Caco-2 (cell line): ENCODE measurements at regions not wholly inside any gene's neighbourhood (a gene's known extent, or its start where the extent isn't known, plus 50 kb on each side); places are given as distances from the start of the nearest gene placed in this dataset.
A peak's percentile ranks its signal among the peaks of the same experiment; 100 is the strongest.

Experiments used
- BruUV-seq: library from RNA; stranded (reverse); fragments of 400-500 nt; replicated peaks from 2 replicates; lab custom pipeline; 2021; lab: Mats Ljungman, UMichigan
- CTCF ChIA-PET: fragments of 300-600 bp; sonication (Branson Sonifier 250); formaldehyde crosslinking; loops from one replicate; lab custom pipeline; 2022; ENCODE audit warnings: antibody characterized with exemption; lab: Charles Lee
- POLR2A ChIA-PET: fragments of 300-600 bp; sonication (Branson Sonifier 250); formaldehyde crosslinking; loops from one replicate; lab custom pipeline; 2022; ENCODE audit warnings: antibody characterized with exemption; lab: Charles Lee
- DNase-seq, 2 experiments: peaks; one replicate each; pipeline versions ENCODE4 v3.0.0 to v3.0.0-alpha.2; 2020 to 2022
- H3K27me3 ChIP-seq: replicated peaks from 2 replicates; pipeline ENCODE4 v1.6.0; 2011; ENCODE audit warnings: low read length; ENCODE audit not compliant: control insufficient read depth, insufficient read depth
- H3K36me3 ChIP-seq: 2 replicates; pipeline ENCODE4 v1.5.1; 2011; ENCODE audit warnings: low read length; ENCODE audit not compliant: control insufficient read depth, insufficient read depth
- H3K4me1 ChIP-seq: fragments of 250-450 bp; sonication (Bioruptor Pico); 2 replicates; pipeline ENCODE4 v1.5.1; 2020; ENCODE audit warnings: mild to moderate bottlenecking
- H3K4me3 ChIP-seq: 2 replicates; pipeline ENCODE4 v1.5.1; 2011; ENCODE audit warnings: low read depth, mild to moderate bottlenecking, control low read depth, low read length
- H3K9me3 ChIP-seq: fragments of 250-450 bp; sonication (Bioruptor Pico); 2 replicates; pipeline ENCODE4 v1.5.1; 2020; ENCODE audit warnings: mild to moderate bottlenecking, moderate library complexity
- H3K27ac Mint-ChIP-seq: one replicate; pipeline ENCODE4 v1.8.0; 2022; ENCODE audit warnings: mixed read lengths; ENCODE audit not compliant: unreplicated experiment
- H3K27me3 Mint-ChIP-seq: one replicate; pipeline ENCODE4 v1.8.0; 2022; ENCODE audit warnings: mixed read lengths; ENCODE audit not compliant: insufficient read depth, unreplicated experiment
- H3K36me3 Mint-ChIP-seq: one replicate; pipeline ENCODE4 v1.8.0; 2022; ENCODE audit warnings: mild to moderate bottlenecking, mixed read lengths; ENCODE audit not compliant: insufficient read depth, unreplicated experiment
- H3K4me1 Mint-ChIP-seq: one replicate; pipeline ENCODE4 v1.8.0; 2022; ENCODE audit warnings: low read depth, mixed read lengths; ENCODE audit not compliant: unreplicated experiment
- H3K4me3 Mint-ChIP-seq: one replicate; pipeline ENCODE4 v1.8.0; 2022; ENCODE audit warnings: mild to moderate bottlenecking, moderate library complexity, mixed read lengths; ENCODE audit not compliant: unreplicated experiment
- H3K9me3 Mint-ChIP-seq: one replicate; pipeline ENCODE4 v1.8.0; 2022; ENCODE audit warnings: mixed read lengths; ENCODE audit not compliant: unreplicated experiment
- CTCF ChIP-seq, 2 experiments: fragments of 200-600 bp in 1 of 2; IDR thresholded peaks; 1 replicate in 1 of 2; 2 replicates in 1 of 2; pipeline versions ENCODE4 v1.5.1 to v1.8.0; 2011 to 2022; ENCODE audit warnings: antibody characterized with exemption in 1 of 2, control low read depth in 1 of 2, inconsistent platforms in 1 of 2, low read depth in 1 of 2, low read length in 1 of 2, mild to moderate bottlenecking in 1 of 2, moderate library complexity in 1 of 2; ENCODE audit not compliant: insufficient read depth in 1 of 2, severe bottlenecking in 1 of 2, unreplicated experiment in 1 of 2
- intact Hi-C: fragments of 100-400 bp; cut with micrococcal nuclease; formaldehyde crosslinking; loops from one replicate; pipeline ENCODE4 v1.10.0; 2022; ENCODE audit not compliant: unreplicated experiment

- Histone ChIP-seq H3K27me3 (no peaks in the 10 kb centered on the region), H3K4me1 (peaks cover 11% of the 10 kb centered on the region), H3K4me3 (no peak overlapping the region), H3K9me3 (no peaks in the 10 kb centered on the region), H3K36me3 (no peaks in the 10 kb centered on the region)
- Mint-ChIP-seq H3K27me3 (no peaks in the 10 kb centered on the region), H3K4me1 (peaks cover 19% of the 10 kb centered on the region), H3K27ac (no peak overlapping the region), H3K9me3 (no peaks in the 10 kb centered on the region), H3K36me3 (no peaks in the 10 kb centered on the region), H3K4me3 (no peak overlapping the region)
- ChIA-PET CTCF (no interaction called here), POLR2A (no interaction called here)
- BruUV-seq = no TSS peak
- no peak for DNase-seq
- no peak for TF ChIP-seq CTCF (IDR thresholded peaks at IDR 0.05; ENCODE audit: insufficient read depth in 1 of 2, low read depth in 1 of 2, low read length in 1 of 2, severe bottlenecking in 1 of 2, unreplicated experiment in 1 of 2)
- intact Hi-C loops = no loop called here
These were observed 155.9 kb downstream of the DLEU7 start for GRCh38 chr13:50687545-50687944.

GRCh38 chr13:50690006-50690405 is 153.5 kb downstream of the DLEU7 start:
- Mint-ChIP-seq H3K36me3 (no peaks in the 10 kb centered on the region), H3K27ac (no peak overlapping the region), H3K9me3 (no peaks in the 10 kb centered on the region), H3K27me3 (no peaks in the 10 kb centered on the region), H3K4me1 (peaks cover 21% of the 10 kb centered on the region), H3K4me3 (no peak overlapping the region)
- intact Hi-C loops = no loop called here
- Histone ChIP-seq H3K4me1 (peaks cover 11% of the 10 kb centered on the region), H3K9me3 (no peaks in the 10 kb centered on the region), H3K4me3 (no peak overlapping the region), H3K27me3 (no peaks in the 10 kb centered on the region), H3K36me3 (no peaks in the 10 kb centered on the region)
- POLR2A ChIA-PET = no interaction called here
- TF ChIP-seq CTCF (IDR thresholded peaks at IDR 0.05; ENCODE audit: insufficient read depth in 1 of 2, low read depth in 1 of 2, low read length in 1 of 2, severe bottlenecking in 1 of 2, unreplicated experiment in 1 of 2) = no peak
- no peak for DNase-seq
- CTCF ChIA-PET = no interaction called here
- no TSS peak for BruUV-seq

GRCh38 chr13:50691176-50691680 is 152.3 kb downstream of the DLEU7 start:
- no TSS peak for BruUV-seq
- intact Hi-C loops = no loop called here

More at GRCh38 chr13:50691176-50691680, 152.3 kb downstream of the DLEU7 start:
- Mint-ChIP-seq H3K27me3 (no peaks in the 10 kb centered on the region), H3K4me3 (no peak overlapping the region), H3K27ac (no peak overlapping the region), H3K4me1 (peaks cover 21% of the 10 kb centered on the region), H3K9me3 (no peaks in the 10 kb centered on the region), H3K36me3 (no peaks in the 10 kb centered on the region)
- peak in 1 of 2 experiments; percentile 14 for DNase-seq
- Histone ChIP-seq H3K27me3 (no peaks in the 10 kb centered on the region), H3K4me3 (no peak overlapping the region), H3K36me3 (no peaks in the 10 kb centered on the region), H3K4me1 (peaks cover 11% of the 10 kb centered on the region), H3K9me3 (no peaks in the 10 kb centered on the region)
- no peak for TF ChIP-seq CTCF (IDR thresholded peaks at IDR 0.05; ENCODE audit: insufficient read depth in 1 of 2, low read depth in 1 of 2, low read length in 1 of 2, severe bottlenecking in 1 of 2, unreplicated experiment in 1 of 2)
- ChIA-PET CTCF (no interaction called here), POLR2A (no interaction called here)
